Endodermal cell (in vitro differentiated cells): ENCODE measurements at regions not wholly inside any gene's neighbourhood (a gene's known extent, or its start where the extent isn't known, plus 50 kb on each side); places are given as distances from the start of the nearest gene placed in this dataset.
"Not testable (repeated sequence)": the region's sequence is repeated elsewhere in the genome, so short reads cannot be mapped to it uniquely, and the experiment has no call there.

Experiments used
- DNase-seq: peaks from one replicate; pipeline ENCODE4 v3.0.0-alpha.2; 2017
- H3K27ac ChIP-seq: 2 replicates; pipeline ENCODE4 v1.5.1; 2013; ENCODE audit warnings: mild to moderate bottlenecking, low read depth, low read length, moderate library complexity
- H3K27me3 ChIP-seq: 2 replicates; pipeline ENCODE4 v1.6.1; 2013; ENCODE audit warnings: mild to moderate bottlenecking, low read length, moderate library complexity; ENCODE audit not compliant: insufficient read depth, control insufficient read depth, poor library complexity, severe bottlenecking
- H3K36me3 ChIP-seq: 2 replicates; pipeline ENCODE4 v1.7.0; 2013; ENCODE audit warnings: mild to moderate bottlenecking, low read length, moderate library complexity; ENCODE audit not compliant: control insufficient read depth, insufficient read depth
- H3K4me1 ChIP-seq: one replicate; pipeline ENCODE4 v1.7.0; 2013; ENCODE audit warnings: low read length; ENCODE audit not compliant: control insufficient read depth, insufficient read depth
- H3K4me3 ChIP-seq: 2 replicates; pipeline ENCODE4 v1.5.1; 2013; ENCODE audit warnings: mild to moderate bottlenecking, low read length, moderate library complexity
- H3K9ac ChIP-seq: 2 replicates; pipeline ENCODE4 v1.6.1; 2013; ENCODE audit warnings: mild to moderate bottlenecking, low read length, moderate library complexity; ENCODE audit not compliant: poor library complexity, severe bottlenecking; ENCODE audit errors: extremely low read depth
- H3K9me3 ChIP-seq: 2 replicates; pipeline ENCODE4 v1.6.1; 2013; ENCODE audit warnings: mild to moderate bottlenecking, low read length, moderate library complexity; ENCODE audit not compliant: control insufficient read depth
- H3K27ac Mint-ChIP-seq: 2 replicates; pipeline ENCODE4 v1.8.0; 2020; ENCODE audit warnings: mixed read lengths
- H3K27me3 Mint-ChIP-seq: 2 replicates; pipeline ENCODE4 v1.8.0; 2021; ENCODE audit warnings: mild to moderate bottlenecking, mixed read lengths; ENCODE audit not compliant: insufficient read depth
- H3K36me3 Mint-ChIP-seq: 2 replicates; pipeline ENCODE4 v1.8.0; 2020; ENCODE audit warnings: low read depth, mixed read lengths
- H3K4me1 Mint-ChIP-seq: 2 replicates; pipeline ENCODE4 v1.8.0; 2020; ENCODE audit warnings: mixed read lengths
- H3K4me3 Mint-ChIP-seq: 2 replicates; pipeline ENCODE4 v1.8.0; 2020; ENCODE audit warnings: mild to moderate bottlenecking, moderate library complexity, mixed read lengths
- H3K9me3 Mint-ChIP-seq: 2 replicates; pipeline ENCODE4 v1.8.0; 2020; ENCODE audit warnings: mild to moderate bottlenecking, mixed read lengths
- WGBS, 2 experiments: methylation state at CpG; one replicate each; pipeline versions ENCODE4 v1.1.5 to v1.1.7; 2013; ENCODE audit warnings: missing lambda C conversion rate in 2 of 2, mixed read lengths in 1 of 2; ENCODE audit not compliant: insufficient coverage in 1 of 2, insufficient read length in 1 of 2; 5-methylcytosine and 5-hydroxymethylcytosine counted together
- TF ChIP-seq, protein P1 (sequence below): fragments of 200-600 bp; sonication (generic); conservative IDR thresholded peaks from 2 replicates; pipeline ENCODE4 v1.5.0; 2021; ENCODE audit warnings: antibody characterized with exemption, mild to moderate bottlenecking

DNA sequence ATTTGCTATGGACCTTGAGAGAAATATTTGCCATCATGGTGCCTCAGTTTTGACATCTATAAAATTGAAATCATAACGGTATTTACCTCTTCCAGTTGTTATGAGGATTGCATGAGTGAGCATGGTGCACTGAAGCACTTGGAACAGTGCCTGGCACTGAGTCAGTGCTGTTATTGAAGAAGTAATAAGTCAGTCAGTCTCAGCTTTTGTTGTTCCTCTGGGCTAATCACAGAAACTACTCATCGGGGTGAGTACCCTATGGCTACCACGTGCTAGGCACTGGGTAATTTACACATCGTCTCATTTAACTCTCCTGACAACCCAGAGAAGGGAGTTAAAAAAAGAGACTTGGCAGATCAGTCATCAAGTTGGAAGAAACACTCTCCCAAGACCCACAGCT lies 159.5 kb upstream of the NRXN3 start:
- H3K4me3 ChIP-seq, result no peak overlapping the region
- no peak overlapping the region for H3K27ac ChIP-seq
- H3K9ac ChIP-seq, result no peak overlapping the region
- Mint-ChIP-seq H3K27me3 (peaks cover 19% of the 10 kb centered on the region), H3K36me3 (no peaks in the 10 kb centered on the region), H3K27ac (no peak overlapping the region), H3K4me1 (no peaks in the 10 kb centered on the region), H3K9me3 (peaks cover 4% of the 10 kb centered on the region), H3K4me3 (no peak overlapping the region)
- H3K36me3 ChIP-seq, result no peaks in the 10 kb centered on the region
- TF ChIP-seq, protein P1, sequence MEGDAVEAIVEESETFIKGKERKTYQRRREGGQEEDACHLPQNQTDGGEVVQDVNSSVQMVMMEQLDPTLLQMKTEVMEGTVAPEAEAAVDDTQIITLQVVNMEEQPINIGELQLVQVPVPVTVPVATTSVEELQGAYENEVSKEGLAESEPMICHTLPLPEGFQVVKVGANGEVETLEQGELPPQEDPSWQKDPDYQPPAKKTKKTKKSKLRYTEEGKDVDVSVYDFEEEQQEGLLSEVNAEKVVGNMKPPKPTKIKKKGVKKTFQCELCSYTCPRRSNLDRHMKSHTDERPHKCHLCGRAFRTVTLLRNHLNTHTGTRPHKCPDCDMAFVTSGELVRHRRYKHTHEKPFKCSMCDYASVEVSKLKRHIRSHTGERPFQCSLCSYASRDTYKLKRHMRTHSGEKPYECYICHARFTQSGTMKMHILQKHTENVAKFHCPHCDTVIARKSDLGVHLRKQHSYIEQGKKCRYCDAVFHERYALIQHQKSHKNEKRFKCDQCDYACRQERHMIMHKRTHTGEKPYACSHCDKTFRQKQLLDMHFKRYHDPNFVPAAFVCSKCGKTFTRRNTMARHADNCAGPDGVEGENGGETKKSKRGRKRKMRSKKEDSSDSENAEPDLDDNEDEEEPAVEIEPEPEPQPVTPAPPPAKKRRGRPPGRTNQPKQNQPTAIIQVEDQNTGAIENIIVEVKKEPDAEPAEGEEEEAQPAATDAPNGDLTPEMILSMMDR, result no peak
- H3K27me3 ChIP-seq, result peaks cover 9% of the 10 kb centered on the region
- 84 to 100% methylated on average over 2 to 4 of the region's 4 CpGs for WGBS, 2 experiments
- no peaks in the 10 kb centered on the region for H3K9me3 ChIP-seq
- H3K4me1 ChIP-seq, result no peaks in the 10 kb centered on the region
- no peak for DNase-seq

DNA sequence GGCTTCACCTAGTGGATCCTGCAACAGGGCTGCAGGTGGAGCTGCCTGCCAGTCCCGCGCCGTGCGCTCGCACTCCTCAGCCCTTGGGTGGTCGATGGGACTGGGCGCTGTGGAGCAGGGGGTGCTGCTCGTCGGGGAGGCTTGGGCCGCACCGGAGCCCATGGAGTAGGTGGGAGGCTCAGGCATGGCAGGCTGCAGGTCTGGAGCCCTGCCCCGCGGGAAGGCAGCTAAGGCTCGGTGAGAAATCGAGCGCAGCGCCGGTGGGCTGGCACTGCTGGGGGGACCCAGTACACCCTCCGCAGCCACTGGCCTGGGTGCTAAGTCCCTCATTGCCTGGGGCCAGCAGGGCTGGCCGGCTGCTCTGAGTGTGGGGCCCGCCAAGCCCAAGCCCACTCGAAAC lies 156.3 kb upstream of the NRXN3 start:
- H3K9me3 Mint-ChIP-seq, H3K36me3 ChIP-seq, H3K4me1 Mint-ChIP-seq, H3K4me3 Mint-ChIP-seq, DNase-seq, H3K4me1 ChIP-seq, H3K27me3 ChIP-seq, H3K9ac ChIP-seq, H3K9me3 ChIP-seq, H3K27ac Mint-ChIP-seq, H3K36me3 Mint-ChIP-seq, H3K27ac ChIP-seq, H3K4me3 ChIP-seq: not testable (repeated sequence)
- peaks cover 15% of the 10 kb centered on the region for H3K27me3 Mint-ChIP-seq
- 95% methylated on average over 20 of the region's 22 CpGs; no CpG with 5 or more reads in 1 of the 2 experiments for WGBS, 2 experiments

DNA sequence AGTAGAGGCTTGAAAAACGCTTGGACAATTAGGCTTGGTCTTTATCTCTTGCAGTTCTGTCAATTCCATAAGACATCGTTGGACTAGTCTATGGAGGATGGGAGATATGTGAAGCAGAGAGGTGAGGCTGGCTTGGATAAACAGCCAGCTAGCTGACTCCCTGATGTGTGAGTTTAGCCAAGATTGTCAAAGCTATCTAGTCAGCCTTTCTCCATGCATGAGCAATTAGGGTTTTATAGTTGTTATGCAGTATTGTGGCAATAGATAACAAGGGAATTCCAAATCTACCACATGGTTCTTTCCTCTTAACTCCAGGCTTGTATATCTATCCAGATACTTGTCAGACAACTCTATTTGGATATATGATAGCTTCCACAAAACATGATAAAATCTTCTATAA lies 153.6 kb upstream of the NRXN3 start:
- 80 to 84% methylated on average over 2 of the region's 2 CpGs for WGBS, 2 experiments
- TF ChIP-seq, protein P1, result no peak
- Histone ChIP-seq H3K36me3 (no peaks in the 10 kb centered on the region), H3K4me1 (no peaks in the 10 kb centered on the region), H3K9ac (no peak overlapping the region), H3K4me3 (no peak overlapping the region), H3K27me3 (peaks cover 9% of the 10 kb centered on the region), H3K9me3 (peaks cover 21% of the 10 kb centered on the region), H3K27ac (no peak overlapping the region)
- DNase-seq, result no peak
- H3K4me3 Mint-ChIP-seq, result no peak overlapping the region
- H3K36me3 Mint-ChIP-seq, result no peaks in the 10 kb centered on the region
- H3K9me3 Mint-ChIP-seq, result peaks cover 13% of the 10 kb centered on the region
- no peak overlapping the region for H3K27ac Mint-ChIP-seq
- no peaks in the 10 kb centered on the region for H3K4me1 Mint-ChIP-seq
- peaks cover 11% of the 10 kb centered on the region for H3K27me3 Mint-ChIP-seq

DNA sequence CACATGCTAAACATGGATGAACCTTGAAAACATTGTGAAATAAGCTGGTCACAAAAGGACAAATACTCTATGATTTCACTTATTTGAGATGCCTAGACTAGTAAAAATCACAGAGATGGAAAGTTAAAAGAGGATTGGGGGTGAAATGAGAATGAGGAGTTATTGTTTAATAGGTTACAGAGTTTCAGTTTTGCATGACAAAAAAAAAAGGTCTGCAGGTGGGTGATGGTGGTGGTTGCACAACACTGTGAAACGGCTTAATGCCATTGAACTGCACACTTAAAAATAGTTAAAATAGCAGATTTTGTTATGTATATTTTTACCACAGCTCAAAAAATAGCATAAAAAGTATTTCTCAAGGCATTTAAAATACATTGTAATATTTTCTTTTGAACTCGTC lies 151.9 kb upstream of the NRXN3 start:
- peaks cover 21% of the 10 kb centered on the region for H3K9me3 ChIP-seq
- H3K36me3 ChIP-seq, result no peaks in the 10 kb centered on the region
- Mint-ChIP-seq H3K27ac (no peak overlapping the region), H3K4me1 (no peaks in the 10 kb centered on the region), H3K36me3 (no peaks in the 10 kb centered on the region), H3K9me3 (peaks cover 13% of the 10 kb centered on the region), H3K27me3 (peaks cover 7% of the 10 kb centered on the region), H3K4me3 (no peak overlapping the region)
- H3K27me3 ChIP-seq, result peaks cover 6% of the 10 kb centered on the region
- DNase-seq, result no peak
- H3K4me1 ChIP-seq, result no peaks in the 10 kb centered on the region
- no peak overlapping the region for H3K4me3 ChIP-seq
- TF ChIP-seq, protein P1, result no peak
- WGBS, 2 experiments, result no CpG with 5 or more reads among the region's 2 CpGs
- H3K9ac ChIP-seq, result no peak overlapping the region
- H3K27ac ChIP-seq, result no peak overlapping the region
